Ascending aorta (tissue), 2 donors: ENCODE measurements at regions not wholly inside any gene's neighbourhood (a gene's known extent, or its start where the extent isn't known, plus 50 kb on each side); places are given as distances from the start of the nearest gene placed in this dataset.
"Not testable (repeated sequence)": the region's sequence is repeated elsewhere in the genome, so short reads cannot be mapped to it uniquely, and the experiment has no call there.

Source experiments
- DNase-seq, 2 donors: peaks; one replicate each; pipeline ENCODE4 v3.0.0-alpha.2; 2019; ENCODE audit warnings: low spot score in 2 of 2
- H3K27ac ChIP-seq, 2 donors: fragments of 200-600 bp; sonication (generic); one replicate each; pipeline ENCODE4 v1.5.1; 2016 to 2017; ENCODE audit warnings: mild to moderate bottlenecking in 1 of 2
- H3K27me3 ChIP-seq: fragments of 200-600 bp; sonication (generic); one replicate; pipeline ENCODE4 v1.5.1; 2017
- H3K36me3 ChIP-seq, 2 donors: fragments of 200-600 bp; sonication (generic); one replicate each; pipeline ENCODE4 v1.5.1; 2016
- H3K4me1 ChIP-seq, 2 donors: fragments of 200-600 bp; sonication (generic); one replicate each; pipeline ENCODE4 v1.5.1; 2016 to 2017; ENCODE audit warnings: mild to moderate bottlenecking in 1 of 2
- H3K4me3 ChIP-seq, 2 donors: fragments of 200-600 bp; sonication (generic); one replicate each; pipeline ENCODE4 v1.5.1; 2016 to 2017; ENCODE audit warnings: mild to moderate bottlenecking in 1 of 2
- H3K9me3 ChIP-seq, 2 donors: fragments of 200-600 bp; sonication (generic); one replicate each; pipeline ENCODE4 v1.5.1; 2016
- intact Hi-C: fragments of 100-400 bp; cut with DNase I; formaldehyde crosslinking; loops from one replicate; pipeline ENCODE4 v1.15.1; 2023
- TF ChIP-seq, protein P1 (sequence below), 3 experiments: fragments of 200-600 bp in 2 of 3; fragments of 450-650 bp in 1 of 3; sonication (generic) in 2 of 3; IDR thresholded peaks; one replicate each; pipeline ENCODE4 v1.5.1; 2016 to 2019; ENCODE audit warnings: antibody characterized with exemption in 3 of 3, mild to moderate bottlenecking in 1 of 3, moderate library complexity in 1 of 3

- TF ChIP-seq, protein P1, sequence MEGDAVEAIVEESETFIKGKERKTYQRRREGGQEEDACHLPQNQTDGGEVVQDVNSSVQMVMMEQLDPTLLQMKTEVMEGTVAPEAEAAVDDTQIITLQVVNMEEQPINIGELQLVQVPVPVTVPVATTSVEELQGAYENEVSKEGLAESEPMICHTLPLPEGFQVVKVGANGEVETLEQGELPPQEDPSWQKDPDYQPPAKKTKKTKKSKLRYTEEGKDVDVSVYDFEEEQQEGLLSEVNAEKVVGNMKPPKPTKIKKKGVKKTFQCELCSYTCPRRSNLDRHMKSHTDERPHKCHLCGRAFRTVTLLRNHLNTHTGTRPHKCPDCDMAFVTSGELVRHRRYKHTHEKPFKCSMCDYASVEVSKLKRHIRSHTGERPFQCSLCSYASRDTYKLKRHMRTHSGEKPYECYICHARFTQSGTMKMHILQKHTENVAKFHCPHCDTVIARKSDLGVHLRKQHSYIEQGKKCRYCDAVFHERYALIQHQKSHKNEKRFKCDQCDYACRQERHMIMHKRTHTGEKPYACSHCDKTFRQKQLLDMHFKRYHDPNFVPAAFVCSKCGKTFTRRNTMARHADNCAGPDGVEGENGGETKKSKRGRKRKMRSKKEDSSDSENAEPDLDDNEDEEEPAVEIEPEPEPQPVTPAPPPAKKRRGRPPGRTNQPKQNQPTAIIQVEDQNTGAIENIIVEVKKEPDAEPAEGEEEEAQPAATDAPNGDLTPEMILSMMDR (IDR thresholded peaks at IDR 0.05) = peak; percentile 69 to 89 (median 80)
- peak in 1 of 2 donors; percentile 75 for DNase-seq
- intact Hi-C loops = loop anchor here (10.0 kb wide), 1 partner anchor 949 kb away; no protein-coding TSS in a partner anchor
Measured at GRCh38 chr10:28393956-28394568, 91.2 kb upstream of the MPP7 start.

GRCh38 chr10:28396331-28396730 lies 93.5 kb upstream of the MPP7 start:
- no peaks in the 10 kb centered on the region for H3K27me3 ChIP-seq
- no peak overlapping the region for H3K27ac ChIP-seq
- H3K4me3 ChIP-seq = no peak overlapping the region
- H3K4me1 ChIP-seq = peaks cover 0 to 3% of the 10 kb centered on the region in 2 donors
- TF ChIP-seq, protein P1 (IDR thresholded peaks at IDR 0.05) = no peak
- DNase-seq = no peak
- H3K9me3 ChIP-seq = no peaks in the 10 kb centered on the region
- no peaks in the 10 kb centered on the region for H3K36me3 ChIP-seq
- intact Hi-C loops = loop anchor here (10.0 kb wide), 1 partner anchor 952 kb away; no protein-coding TSS in a partner anchor

More at GRCh38 chr10:28393956-28394568, 91.2 kb upstream of the MPP7 start:
- Histone ChIP-seq H3K4me3 (no peak overlapping the region), H3K9me3 (no peaks in the 10 kb centered on the region), H3K27me3 (no peaks in the 10 kb centered on the region), H3K36me3 (no peaks in the 10 kb centered on the region), H3K4me1 (peaks cover 0 to 3% of the 10 kb centered on the region in 2 donors), H3K27ac (no peak overlapping the region)

DNA sequence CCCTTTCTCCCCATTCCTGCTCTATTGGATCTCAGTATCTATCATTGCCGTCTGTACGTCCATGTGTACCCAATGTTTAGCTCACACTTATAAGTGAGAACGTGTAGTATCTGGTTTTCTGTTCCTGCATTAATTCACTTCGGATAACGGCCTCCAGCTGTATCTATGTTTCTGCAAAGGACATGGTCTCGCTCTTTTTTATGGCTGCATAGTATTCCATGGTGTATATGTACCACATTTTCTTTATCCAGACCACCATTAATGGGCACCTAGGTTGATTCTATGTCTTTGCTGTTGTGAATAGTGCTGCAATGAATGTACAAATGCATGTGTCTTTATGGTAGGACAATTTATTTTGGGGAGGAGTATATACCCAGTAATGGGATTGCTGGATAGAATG lies 94.4 kb upstream of the MPP7 start:
- TF ChIP-seq, protein P1 (IDR thresholded peaks at IDR 0.05) = no peak
- intact Hi-C loops = loop anchor here (10.0 kb wide), 1 partner anchor 952 kb away; no protein-coding TSS in a partner anchor

DNA sequence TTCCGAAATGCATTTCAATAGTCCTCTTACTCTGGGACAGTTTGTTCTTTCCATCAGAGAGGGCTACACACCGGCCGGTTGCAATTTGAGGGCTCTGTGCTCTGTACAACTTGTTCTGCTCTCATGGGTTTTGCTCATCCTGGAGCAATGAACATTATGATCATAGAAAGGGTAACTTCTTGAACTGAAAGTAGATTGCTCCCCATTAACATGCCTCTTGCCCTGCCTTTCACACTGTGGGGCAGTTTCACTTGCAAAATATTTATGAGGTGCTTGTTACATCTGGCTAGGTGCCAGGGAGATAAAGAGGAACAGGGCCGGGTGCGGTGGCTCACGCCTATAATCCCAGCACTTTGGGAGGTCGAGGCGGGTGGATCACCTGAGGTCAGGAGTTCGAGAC lies 97.3 kb upstream of the MPP7 start:
- H3K27ac ChIP-seq = no peak overlapping the region
- no peaks in the 10 kb centered on the region for H3K9me3 ChIP-seq
- H3K4me3 ChIP-seq = no peak overlapping the region
- intact Hi-C loops = no loop called here
- DNase-seq = no peak
- no peaks in the 10 kb centered on the region for H3K4me1 ChIP-seq
- H3K36me3 ChIP-seq = no peaks in the 10 kb centered on the region
- no peaks in the 10 kb centered on the region for H3K27me3 ChIP-seq
- TF ChIP-seq, protein P1 (IDR thresholded peaks at IDR 0.05) = no peak

More for the DNA sequence above, 94.4 kb upstream of the MPP7 start:
- no peak for DNase-seq
- H3K27ac ChIP-seq = no peak overlapping the region
- H3K27me3 ChIP-seq = no peaks in the 10 kb centered on the region
- no peaks in the 10 kb centered on the region for H3K9me3 ChIP-seq
- no peaks in the 10 kb centered on the region for H3K36me3 ChIP-seq
- H3K4me1 ChIP-seq = peaks cover 0 to 3% of the 10 kb centered on the region in 2 donors
- H3K4me3 ChIP-seq = no peak overlapping the region

- intact Hi-C loops = no loop called here
- Histone ChIP-seq H3K4me1 (no peaks in the 10 kb centered on the region), H3K27me3 (no peaks in the 10 kb centered on the region), H3K36me3 (no peaks in the 10 kb centered on the region), H3K9me3 (no peaks in the 10 kb centered on the region), H3K4me3 (no peak overlapping the region), H3K27ac (no peak overlapping the region)
- TF ChIP-seq, protein P1 (IDR thresholded peaks at IDR 0.05) = no peak
- DNase-seq = no peak
Measured at GRCh38 chr10:28400681-28401080, 97.8 kb upstream of the MPP7 start.

GRCh38 chr10:28402611-28403073 lies 99.8 kb upstream of the MPP7 start:
- H3K4me3 ChIP-seq, H3K27ac ChIP-seq, intact Hi-C loops, DNase-seq, H3K36me3 ChIP-seq, H3K9me3 ChIP-seq, H3K27me3 ChIP-seq, H3K4me1 ChIP-seq: not testable (repeated sequence)
